ENCODE measurements at regions not wholly inside any gene's neighbourhood (a gene's known extent, or its start where the extent isn't known, plus 50 kb on each side); places are given as distances from the start of the nearest gene placed in this dataset.

- intact Hi-C loops (cut with DNase I): no loop called here
Observed at GRCh38 chr2:58798676-58799208, 557.6 kb upstream of the FANCL start.

GRCh38 chr2:58796239-58796910 lies 555.2 kb upstream of the FANCL start:
- intact Hi-C loops (cut with DNase I): no loop called here
- Histone ChIP-seq H3K4me1 (no peaks in the 10 kb centered on the region), H3K27me3 (ENCODE audit: low read depth) (no peaks in the 10 kb centered on the region), H3K27ac (no peak overlapping the region), H3K36me3 (no peaks in the 10 kb centered on the region), H3K4me3 (no peak overlapping the region), H3K9me3 (no peaks in the 10 kb centered on the region)
- ATAC-seq: no peak
- no peak for TF ChIP-seq CTCF (IDR thresholded peaks at IDR 0.05)
- no peak for DNase-seq

More at GRCh38 chr2:58798676-58799208, 557.6 kb upstream of the FANCL start:
- Histone ChIP-seq H3K36me3 (no peaks in the 10 kb centered on the region), H3K27me3 (ENCODE audit: low read depth) (no peaks in the 10 kb centered on the region), H3K9me3 (no peaks in the 10 kb centered on the region), H3K4me1 (no peaks in the 10 kb centered on the region), H3K4me3 (no peak overlapping the region), H3K27ac (no peak overlapping the region)
- TF ChIP-seq CTCF (IDR thresholded peaks at IDR 0.05): no peak
- ATAC-seq (no peak), DNase-seq (no peak)

- DNase-seq (no peak), ATAC-seq (no peak)
- TF ChIP-seq CTCF (IDR thresholded peaks at IDR 0.05): no peak
- intact Hi-C loops (cut with DNase I): no loop called here
- no peaks in the 10 kb centered on the region for H3K36me3 ChIP-seq
- H3K27ac ChIP-seq: no peak overlapping the region
- no peaks in the 10 kb centered on the region for H3K27me3 ChIP-seq (ENCODE audit: low read depth)
- H3K4me1 ChIP-seq: no peaks in the 10 kb centered on the region
- no peaks in the 10 kb centered on the region for H3K9me3 ChIP-seq
- no peak overlapping the region for H3K4me3 ChIP-seq
Observed at GRCh38 chr2:58794916-58795315, 553.8 kb upstream of the FANCL start.

- Histone ChIP-seq H3K36me3 (no peaks in the 10 kb centered on the region), H3K4me3 (no peak overlapping the region), H3K27ac (no peak overlapping the region), H3K4me1 (no peaks in the 10 kb centered on the region), H3K27me3 (ENCODE audit: low read depth) (no peaks in the 10 kb centered on the region), H3K9me3 (no peaks in the 10 kb centered on the region)
- intact Hi-C loops (cut with DNase I): no loop called here
- no peak for ATAC-seq
- no peak for DNase-seq
- no peak for TF ChIP-seq CTCF (IDR thresholded peaks at IDR 0.05)
Observed at GRCh38 chr2:58794103-58794502, 553.0 kb upstream of the FANCL start.

- Histone ChIP-seq H3K4me3 (no peak overlapping the region), H3K27me3 (ENCODE audit: low read depth) (no peaks in the 10 kb centered on the region), H3K4me1 (no peaks in the 10 kb centered on the region), H3K9me3 (no peaks in the 10 kb centered on the region), H3K36me3 (no peaks in the 10 kb centered on the region), H3K27ac (no peak overlapping the region)
- ATAC-seq (no peak), DNase-seq (no peak)
- intact Hi-C loops (cut with DNase I): no loop called here
- TF ChIP-seq CTCF (IDR thresholded peaks at IDR 0.05): no peak
Observed at GRCh38 chr2:58788402-58788801, 547.3 kb upstream of the FANCL start.
